ENCODE measurements at regions not wholly inside any gene's neighbourhood (a gene's known extent, or its start where the extent isn't known, plus 50 kb on each side); places are given as distances from the start of the nearest gene placed in this dataset.
A peak's percentile ranks its signal among the peaks of the same experiment; 100 is the strongest.
"Not testable (repeated sequence)": the region's sequence is repeated elsewhere in the genome, so short reads cannot be mapped to it uniquely, and the experiment has no call there.

DNA sequence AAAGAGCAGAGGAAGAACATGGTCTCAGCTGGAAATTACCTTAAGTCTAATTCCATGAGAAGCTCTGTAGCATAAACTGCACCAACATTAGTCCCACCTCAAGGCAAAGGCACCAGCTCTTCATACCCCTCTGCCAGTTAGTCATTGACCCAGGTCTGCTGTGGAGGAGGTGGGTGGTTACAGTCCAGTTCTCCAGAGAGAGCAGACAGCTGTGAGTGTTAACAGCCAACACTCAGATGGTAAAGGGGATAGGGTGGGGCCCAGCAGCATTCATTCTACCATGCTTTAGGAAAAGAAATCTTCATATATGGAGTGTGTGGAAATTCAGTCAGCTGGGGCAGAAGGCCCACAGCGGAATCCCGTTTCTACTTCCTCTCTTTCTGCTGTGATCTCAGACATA is 159.7 kb upstream of the FBXO11 start:
- H3K4me1 Mint-ChIP-seq (ENCODE audit: low read depth), result no peaks in the 10 kb centered on the region
- no peak overlapping the region for H3K4me3 Mint-ChIP-seq
- no peaks in the 10 kb centered on the region for H3K9me3 Mint-ChIP-seq (ENCODE audit: low read depth)
- H3K27ac Mint-ChIP-seq, result no peak overlapping the region
- peaks cover 8% of the 10 kb centered on the region for H3K27me3 Mint-ChIP-seq
- H3K36me3 Mint-ChIP-seq, result no peaks in the 10 kb centered on the region

DNA sequence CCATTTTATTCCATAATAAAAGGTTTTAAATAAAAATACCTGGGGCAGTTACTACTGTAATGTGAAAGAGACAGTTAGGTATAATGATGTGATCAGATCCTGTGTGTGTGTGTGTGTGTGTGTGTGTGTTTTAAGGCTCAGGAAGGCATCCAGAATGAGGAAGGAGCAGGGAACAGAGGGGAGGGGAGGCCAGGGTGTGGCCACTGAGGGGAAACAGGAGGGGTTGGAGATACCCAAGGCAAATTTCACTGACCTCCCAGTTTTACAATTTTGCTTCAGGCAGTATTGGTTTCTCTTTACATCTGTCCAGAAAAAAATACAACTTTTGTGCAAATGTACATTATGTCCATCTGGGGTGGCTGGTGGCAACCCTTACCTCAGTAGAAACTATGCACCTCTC is 163.5 kb upstream of the FBXO11 start:
- Mint-ChIP-seq H3K27me3 (peaks cover 4% of the 10 kb centered on the region), H3K4me1 (ENCODE audit: low read depth) (no peaks in the 10 kb centered on the region), H3K27ac (no peak overlapping the region), H3K4me3 (no peak overlapping the region), H3K9me3 (ENCODE audit: low read depth) (no peaks in the 10 kb centered on the region), H3K36me3 (no peaks in the 10 kb centered on the region)

DNA sequence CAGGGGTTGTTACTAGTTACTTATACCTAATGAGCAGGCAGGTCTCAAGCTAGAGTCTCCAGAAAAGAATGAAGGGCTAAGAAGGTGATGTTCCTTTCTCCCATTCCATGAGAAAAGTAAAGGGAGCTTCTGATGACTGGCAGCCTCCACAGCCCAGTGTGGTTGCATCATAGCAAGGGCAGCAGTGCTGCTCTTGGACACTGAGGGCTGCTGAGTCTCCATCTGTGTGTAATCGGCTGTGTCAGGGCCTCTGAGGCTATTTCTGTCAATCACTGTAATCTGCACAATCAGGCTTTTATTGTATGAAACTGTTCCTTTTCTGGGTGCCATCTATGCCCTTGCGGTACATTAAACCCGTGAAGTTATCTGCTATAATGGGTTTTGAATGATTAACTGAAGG is 164.1 kb upstream of the FBXO11 start:
- Mint-ChIP-seq H3K27me3 (peaks cover 4% of the 10 kb centered on the region), H3K9me3 (ENCODE audit: low read depth) (no peaks in the 10 kb centered on the region)

DNA sequence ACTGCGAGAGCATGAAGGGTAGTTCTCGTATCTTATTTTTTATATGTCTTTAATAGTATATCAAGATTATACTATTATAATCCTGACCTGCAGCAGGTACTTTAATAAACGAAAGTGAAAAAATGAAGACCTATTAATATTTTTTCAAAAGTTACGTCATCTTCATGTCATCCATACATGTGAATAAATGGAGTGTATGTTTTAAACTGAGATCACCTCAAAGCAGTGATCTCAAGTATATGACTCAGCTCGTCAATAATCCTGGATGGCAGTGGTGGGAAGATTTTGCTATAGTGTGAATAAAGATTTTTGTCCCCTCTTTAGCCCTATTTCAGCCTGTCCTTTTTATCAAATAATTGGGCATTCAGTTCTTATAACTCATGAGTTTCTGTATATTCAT is 166.3 kb upstream of the FBXO11 start:
- no peak overlapping the region for H3K27ac Mint-ChIP-seq
- H3K9me3 Mint-ChIP-seq (ENCODE audit: low read depth), result no peaks in the 10 kb centered on the region
- H3K36me3 Mint-ChIP-seq, result no peaks in the 10 kb centered on the region
- peaks cover 6% of the 10 kb centered on the region for H3K27me3 Mint-ChIP-seq
- no peak overlapping the region for H3K4me3 Mint-ChIP-seq
- H3K4me1 Mint-ChIP-seq (ENCODE audit: low read depth), result no peaks in the 10 kb centered on the region

More for the DNA sequence above, 164.1 kb upstream of the FBXO11 start:
- H3K4me3 Mint-ChIP-seq, result no peak overlapping the region
- no peaks in the 10 kb centered on the region for H3K4me1 Mint-ChIP-seq (ENCODE audit: low read depth)
- H3K36me3 Mint-ChIP-seq, result no peaks in the 10 kb centered on the region
- H3K27ac Mint-ChIP-seq, result no peak overlapping the region

DNA sequence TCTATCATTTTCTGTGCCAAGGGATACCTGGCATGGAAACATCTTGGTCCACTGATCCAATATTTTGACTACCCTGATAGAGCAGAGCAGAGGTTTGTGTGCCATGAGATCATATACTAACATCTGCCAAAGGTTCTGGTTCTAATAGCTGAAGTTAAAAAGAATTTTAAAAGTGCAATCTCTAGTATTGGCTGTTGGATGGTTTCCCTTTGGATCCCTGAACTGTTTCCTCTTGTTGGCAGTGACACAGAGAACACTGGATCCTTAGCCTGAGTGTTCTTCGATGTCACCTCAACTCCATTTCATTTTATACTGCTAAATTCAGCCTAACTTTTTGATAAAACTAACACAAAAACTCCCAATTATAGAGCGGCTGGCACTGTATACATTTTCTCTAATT is 169.3 kb upstream of the FBXO11 start:
- Mint-ChIP-seq H3K4me3 (no peak overlapping the region), H3K36me3 (no peaks in the 10 kb centered on the region), H3K4me1 (ENCODE audit: low read depth) (no peaks in the 10 kb centered on the region), H3K27ac (no peak overlapping the region), H3K9me3 (ENCODE audit: low read depth) (no peaks in the 10 kb centered on the region), H3K27me3 (peaks cover 7% of the 10 kb centered on the region)

DNA sequence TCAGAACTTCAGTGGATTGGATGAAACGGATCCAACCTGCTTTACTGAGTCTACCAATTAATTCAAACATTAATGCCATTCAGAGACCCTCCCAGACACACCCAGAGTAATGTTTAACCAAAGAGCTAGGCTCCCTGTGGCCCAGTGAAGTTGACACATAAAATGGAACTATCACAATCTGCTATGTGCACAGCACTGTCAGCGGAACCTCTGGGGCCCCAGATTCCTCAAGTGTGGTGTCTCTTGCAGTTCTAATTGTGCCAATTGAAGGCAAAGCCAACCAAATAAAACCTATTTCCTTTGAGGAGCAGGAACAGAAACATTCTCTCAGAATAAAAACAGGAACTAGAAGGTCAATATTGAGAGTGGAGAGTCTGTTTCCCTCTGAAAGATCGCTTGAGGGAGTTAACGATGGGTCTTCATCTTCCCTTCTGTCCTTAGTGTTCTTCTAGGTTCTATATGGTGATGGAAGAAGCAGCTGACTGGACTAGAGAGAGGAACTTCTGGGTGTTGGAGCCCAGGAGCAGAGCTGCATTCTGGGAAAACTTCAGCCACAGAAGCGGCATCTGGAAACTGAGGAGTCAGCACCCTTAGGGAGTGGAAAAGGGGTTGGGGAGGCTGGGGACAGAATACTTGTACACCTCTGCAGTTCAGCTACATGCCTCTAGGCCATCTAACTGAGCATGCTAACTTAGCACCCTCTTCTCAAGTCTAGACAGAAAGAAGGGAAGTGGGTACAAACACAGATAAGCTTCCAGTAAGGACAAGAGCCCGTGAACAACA is 174.4 kb upstream of the FBXO11 start:
- Mint-ChIP-seq H3K27me3 (peaks cover 7% of the 10 kb centered on the region), H3K9me3 (ENCODE audit: low read depth) (no peaks in the 10 kb centered on the region), H3K36me3 (no peaks in the 10 kb centered on the region), H3K4me1 (ENCODE audit: low read depth) (no peaks in the 10 kb centered on the region), H3K4me3 (no peak overlapping the region), H3K27ac (no peak overlapping the region)

DNA sequence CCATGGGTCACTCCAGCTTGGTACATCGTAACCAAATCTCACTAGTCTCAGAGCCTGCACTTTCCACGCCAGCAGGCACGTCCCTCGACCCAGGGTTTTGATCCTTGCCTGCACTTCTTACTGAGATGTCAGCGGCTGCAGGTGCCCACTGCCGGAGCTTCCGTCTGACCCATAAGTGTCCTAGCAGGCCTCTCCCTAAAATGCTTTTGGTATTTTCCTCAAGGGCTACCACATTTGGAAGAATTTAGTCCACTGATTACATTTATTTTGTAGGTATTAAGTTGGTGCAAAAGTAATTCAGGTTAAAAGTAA is 175.0 kb upstream of the FBXO11 start:
- no peaks in the 10 kb centered on the region for H3K4me1 Mint-ChIP-seq (ENCODE audit: low read depth)
- no peaks in the 10 kb centered on the region for H3K36me3 Mint-ChIP-seq
- no peak overlapping the region for H3K27ac Mint-ChIP-seq
- H3K4me3 Mint-ChIP-seq, result no peak overlapping the region
- peaks cover 7% of the 10 kb centered on the region for H3K27me3 Mint-ChIP-seq
- no peaks in the 10 kb centered on the region for H3K9me3 Mint-ChIP-seq (ENCODE audit: low read depth)

DNA sequence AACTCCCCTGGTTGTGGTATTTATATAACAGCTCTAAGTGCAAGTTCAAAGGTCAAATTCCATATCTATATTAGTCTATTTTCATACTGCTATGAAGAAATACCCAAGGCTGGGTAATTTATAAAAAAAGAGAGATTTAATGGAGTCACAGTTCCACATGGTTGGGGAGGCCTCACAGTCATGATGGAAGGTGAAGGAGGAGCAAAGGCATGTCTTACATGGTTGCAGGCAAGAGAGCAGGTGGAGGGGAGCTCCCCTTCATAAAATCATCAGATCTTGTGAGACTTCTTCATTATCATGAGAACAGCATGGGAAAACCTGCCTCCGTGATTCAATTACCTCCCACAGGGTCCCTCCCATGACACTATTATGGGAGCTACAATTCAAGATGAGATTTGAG is 179.6 kb upstream of the FBXO11 start:
- no peaks in the 10 kb centered on the region for H3K4me1 Mint-ChIP-seq (ENCODE audit: low read depth)

DNA sequence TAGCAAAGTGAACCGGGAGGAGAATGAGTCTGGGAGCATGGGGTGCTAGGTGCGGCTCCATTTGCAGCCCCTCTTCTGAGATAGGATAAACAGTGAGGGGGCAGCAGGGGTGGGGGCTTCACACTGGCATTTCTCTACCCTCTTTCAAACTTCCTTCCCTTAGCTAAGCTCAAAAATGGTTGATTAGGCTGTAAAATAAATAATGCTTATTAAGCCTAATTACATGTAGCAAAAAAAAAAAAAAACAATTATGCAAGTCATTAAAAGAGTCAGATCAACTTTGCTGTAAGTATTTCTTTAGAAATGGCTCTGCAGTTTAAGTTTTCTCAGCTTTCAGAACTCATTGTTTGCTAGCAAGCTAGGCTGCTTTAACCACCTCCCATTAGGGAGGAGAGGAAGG is 182.7 kb upstream of the FBXO11 start:
- no peaks in the 10 kb centered on the region for H3K4me1 Mint-ChIP-seq (ENCODE audit: low read depth)
- peaks cover 4% of the 10 kb centered on the region for H3K9me3 Mint-ChIP-seq (ENCODE audit: low read depth)

More for the DNA sequence above, 179.6 kb upstream of the FBXO11 start:
- no peak overlapping the region for H3K27ac Mint-ChIP-seq
- no peak overlapping the region for H3K4me3 Mint-ChIP-seq
- H3K9me3 Mint-ChIP-seq (ENCODE audit: low read depth), result peaks cover 4% of the 10 kb centered on the region
- peaks cover 2% of the 10 kb centered on the region for H3K27me3 Mint-ChIP-seq
- H3K36me3 Mint-ChIP-seq, result peaks cover under 1% of the 10 kb centered on the region

DNA sequence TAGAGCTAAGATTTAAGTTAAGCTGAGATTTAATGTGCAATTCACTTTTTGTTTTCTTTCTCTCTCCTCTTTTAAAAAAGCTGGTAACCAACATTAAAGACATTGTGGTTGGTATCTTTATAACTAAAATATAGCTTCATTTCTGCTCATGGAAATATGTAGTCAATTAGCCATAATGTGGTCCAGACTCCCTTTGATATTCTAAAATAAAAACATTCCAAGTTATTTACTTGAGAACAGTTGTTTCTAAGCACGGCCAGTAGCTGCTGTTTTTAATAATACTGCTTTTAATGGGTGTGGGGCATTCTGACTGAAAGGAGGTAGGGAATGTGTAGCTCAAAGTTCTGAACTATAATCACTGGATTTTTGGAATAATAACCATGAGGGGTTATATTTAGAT is 183.3 kb upstream of the FBXO11 start:
- peaks cover 6% of the 10 kb centered on the region for H3K36me3 Mint-ChIP-seq
- H3K4me3 Mint-ChIP-seq, result no peak overlapping the region
- H3K27ac Mint-ChIP-seq, result no peak overlapping the region
- H3K9me3 Mint-ChIP-seq (ENCODE audit: low read depth), result peaks cover 4% of the 10 kb centered on the region
- H3K27me3 Mint-ChIP-seq, result peaks cover 1% of the 10 kb centered on the region
- H3K4me1 Mint-ChIP-seq (ENCODE audit: low read depth), result no peaks in the 10 kb centered on the region

More for the DNA sequence above, 182.7 kb upstream of the FBXO11 start:
- H3K27me3 Mint-ChIP-seq, result peaks cover 1% of the 10 kb centered on the region
- H3K27ac Mint-ChIP-seq, result no peak overlapping the region
- H3K36me3 Mint-ChIP-seq, result peaks cover 6% of the 10 kb centered on the region
- H3K4me3 Mint-ChIP-seq, result no peak overlapping the region

DNA sequence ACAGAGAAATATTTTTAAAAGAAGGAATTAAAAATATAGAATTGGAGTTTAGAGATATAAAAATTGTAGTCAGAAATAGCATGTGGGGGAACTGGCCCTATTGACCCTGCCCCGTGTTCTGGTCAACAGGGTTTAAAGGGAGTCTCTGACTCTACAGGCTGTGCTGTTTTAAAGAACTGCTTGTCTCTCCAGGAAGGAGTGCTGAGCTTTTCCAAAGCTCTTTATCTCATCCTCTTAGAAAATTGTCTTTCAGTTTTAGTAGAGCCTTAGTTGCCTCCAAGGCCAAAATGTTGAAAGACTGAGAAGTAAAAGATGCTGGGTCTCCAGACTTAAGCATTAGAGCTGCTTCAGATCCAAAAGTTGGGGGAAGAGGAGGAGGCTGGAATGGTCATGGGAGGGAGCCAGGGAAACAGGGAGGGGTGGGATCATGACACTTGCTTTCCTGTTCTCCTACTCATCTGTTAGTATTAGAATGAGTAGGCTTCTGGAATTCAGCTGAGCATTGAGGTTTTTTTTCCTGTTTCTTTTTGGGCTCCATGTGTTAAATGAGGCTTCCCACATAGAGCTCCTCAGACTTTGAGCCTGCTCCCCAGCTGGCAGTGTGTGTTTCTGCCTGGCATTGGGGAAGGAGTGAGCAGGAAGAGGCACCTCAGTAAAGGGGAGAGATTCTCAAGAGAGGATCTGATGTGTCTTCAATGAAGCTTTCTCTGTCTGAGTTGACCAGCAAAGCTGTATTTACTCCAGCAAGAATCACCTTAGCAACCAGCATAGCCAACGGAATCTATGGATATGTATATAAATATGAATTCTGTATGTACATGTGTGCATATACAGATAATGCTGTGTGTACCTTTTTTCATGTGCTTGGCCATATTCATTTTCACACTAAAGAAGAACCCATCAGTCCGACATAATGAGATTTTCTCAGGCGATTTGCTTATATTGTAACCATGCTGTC is 186.8 kb upstream of the FBXO11 start:
- no peaks in the 10 kb centered on the region for H3K4me1 Mint-ChIP-seq (ENCODE audit: low read depth)
- no peak overlapping the region for H3K4me3 Mint-ChIP-seq
- peaks cover 5% of the 10 kb centered on the region for H3K27me3 Mint-ChIP-seq
- peaks cover 8% of the 10 kb centered on the region for H3K36me3 Mint-ChIP-seq
- H3K27ac Mint-ChIP-seq, result no peak overlapping the region
- peaks cover 4% of the 10 kb centered on the region for H3K9me3 Mint-ChIP-seq (ENCODE audit: low read depth)

DNA sequence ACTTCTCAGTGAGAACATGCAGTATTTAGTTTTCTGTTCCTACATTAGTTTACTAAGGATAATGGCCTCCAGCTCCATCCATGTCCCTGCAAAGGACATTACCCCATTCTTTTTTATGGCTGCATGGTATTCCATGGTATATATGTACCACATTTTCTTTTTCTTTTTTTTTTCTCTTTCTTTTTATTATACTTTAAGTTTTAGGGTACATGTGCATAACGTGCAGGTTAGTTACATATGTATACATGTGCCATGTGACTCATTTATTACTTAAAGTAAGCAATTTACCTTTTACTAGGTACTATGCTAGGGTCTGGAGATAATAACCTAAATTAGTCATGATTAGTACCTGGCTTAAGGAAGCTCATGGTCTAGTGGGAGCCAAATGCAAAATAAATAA is 190.5 kb upstream of the FBXO11 start:
- H3K4me3 Mint-ChIP-seq; H3K9me3 Mint-ChIP-seq (ENCODE audit: low read depth); H3K27ac Mint-ChIP-seq; H3K4me1 Mint-ChIP-seq (ENCODE audit: low read depth): not testable (repeated sequence)
- Mint-ChIP-seq H3K27me3 (peaks cover 14% of the 10 kb centered on the region), H3K36me3 (peaks cover 13% of the 10 kb centered on the region)

DNA sequence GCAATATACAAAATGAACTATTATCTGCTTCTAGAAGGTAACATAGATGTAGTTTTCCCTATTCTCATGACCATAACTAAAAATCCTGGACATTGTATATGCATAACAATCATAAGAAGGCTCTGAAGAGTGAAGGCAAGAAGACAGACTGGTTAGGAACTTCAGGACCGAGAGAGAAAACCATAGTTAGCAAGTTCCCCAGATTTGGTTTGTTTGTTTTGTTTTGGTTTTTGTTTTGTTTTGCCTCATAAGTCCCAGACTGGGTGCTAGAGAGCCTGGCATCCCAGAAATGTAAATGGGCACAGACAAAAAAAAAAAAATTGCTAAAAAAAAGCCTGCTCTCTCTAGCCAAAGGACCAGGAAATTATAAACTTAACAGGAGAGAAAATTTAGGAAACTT is 192.2 kb upstream of the FBXO11 start:
- H3K27me3 Mint-ChIP-seq, result peaks cover 12% of the 10 kb centered on the region
- H3K9me3 Mint-ChIP-seq (ENCODE audit: low read depth), result peaks cover 8% of the 10 kb centered on the region
- H3K36me3 Mint-ChIP-seq, result peaks cover 14% of the 10 kb centered on the region
- H3K4me3 Mint-ChIP-seq, result no peak overlapping the region
- H3K27ac Mint-ChIP-seq, result no peak overlapping the region
- no peaks in the 10 kb centered on the region for H3K4me1 Mint-ChIP-seq (ENCODE audit: low read depth)

DNA sequence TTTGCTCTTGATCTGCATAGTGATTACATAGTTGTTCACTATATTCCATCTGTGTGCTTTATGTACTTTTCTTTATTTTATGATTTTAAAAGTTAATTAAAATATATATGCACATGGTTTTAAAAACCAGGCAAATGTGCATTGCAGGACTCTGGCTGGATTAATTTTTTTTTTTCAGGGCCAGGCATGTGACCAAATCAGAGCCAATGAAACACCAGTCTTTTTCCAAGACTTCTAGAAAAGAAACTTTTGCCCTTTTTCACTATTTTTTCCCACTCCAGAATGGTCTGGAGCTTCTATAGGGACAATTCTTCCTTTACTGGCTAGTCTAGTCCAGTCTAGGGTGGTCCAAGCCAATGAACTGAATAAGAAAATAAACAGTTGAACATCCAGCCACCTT is 198.1 kb upstream of the FBXO11 start:
- H3K27ac Mint-ChIP-seq, result no peak overlapping the region
- H3K27me3 Mint-ChIP-seq, result peaks cover 9% of the 10 kb centered on the region
- peaks cover 7% of the 10 kb centered on the region for H3K4me1 Mint-ChIP-seq (ENCODE audit: low read depth)
- H3K4me3 Mint-ChIP-seq, result no peak overlapping the region
- peaks cover 6% of the 10 kb centered on the region for H3K9me3 Mint-ChIP-seq (ENCODE audit: low read depth)
- peaks cover 9% of the 10 kb centered on the region for H3K36me3 Mint-ChIP-seq

DNA sequence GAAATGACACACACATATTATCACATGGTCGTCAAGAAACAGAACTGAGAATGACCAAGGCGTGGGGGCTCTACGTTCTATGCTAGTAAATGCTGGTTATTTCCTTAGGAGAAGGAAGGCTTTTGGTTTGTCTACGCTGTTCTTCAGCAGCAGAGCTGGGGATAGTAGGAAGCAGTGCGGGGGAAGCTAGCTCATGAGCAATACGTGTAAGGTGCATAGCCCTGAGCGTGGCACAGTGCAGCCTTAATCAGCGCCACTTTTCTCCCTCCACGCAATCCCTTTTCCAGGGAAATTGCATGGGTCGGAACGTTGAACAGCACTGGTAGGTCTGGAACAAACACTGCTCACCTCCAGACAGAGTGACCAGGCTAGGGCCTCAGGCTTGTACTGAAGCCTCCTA is 199.6 kb upstream of the FBXO11 start:
- no peaks in the 10 kb centered on the region for H3K9me3 Mint-ChIP-seq (ENCODE audit: low read depth)
- H3K36me3 Mint-ChIP-seq, result peaks cover 3% of the 10 kb centered on the region
- peaks cover 4% of the 10 kb centered on the region for H3K27me3 Mint-ChIP-seq
- H3K4me1 Mint-ChIP-seq (ENCODE audit: low read depth), result peaks cover 7% of the 10 kb centered on the region
- peak overlapping the region; percentile 28 for H3K4me3 Mint-ChIP-seq
- H3K27ac Mint-ChIP-seq, result no peak overlapping the region
